SK-N-SH (cell line): ENCODE measurements at regions not wholly inside any gene's neighbourhood (a gene's known extent, or its start where the extent isn't known, plus 50 kb on each side); places are given as distances from the start of the nearest gene placed in this dataset.
"Not testable (repeated sequence)": the region's sequence is repeated elsewhere in the genome, so short reads cannot be mapped to it uniquely, and the experiment has no call there.

Experiments used
- EP300 ChIP-seq, 2 experiments: IDR thresholded peaks; 2 replicates each; pipeline versions ENCODE4 v1.4.0 to v1.6.1; 2012; ENCODE audit warnings: borderline replicate concordance in 1 of 2, low read depth in 1 of 2, low read length in 1 of 2
- REST ChIP-seq: IDR thresholded peaks from 2 replicates; pipeline ENCODE4 v1.6.1; 2012; ENCODE audit warnings: mild to moderate bottlenecking, low read depth, low read length, moderate library complexity

- TF ChIP-seq EP300 (IDR thresholded peaks at IDR 0.05; ENCODE audit: borderline replicate concordance in 1 of 2, low read depth in 1 of 2, low read length in 1 of 2); REST: not testable (repeated sequence)
Measured at GRCh38 chr2:187178876-187179275, 269.2 kb downstream of the CALCRL start.
